GM23338 (cell line): ENCODE measurements at regions not wholly inside any gene's neighbourhood (a gene's known extent, or its start where the extent isn't known, plus 50 kb on each side); places are given as distances from the start of the nearest gene placed in this dataset.

Experiments
- EZH2 ChIP-seq: fragments of 200-600 bp; sonication (generic); IDR thresholded peaks from one replicate; pipeline ENCODE4 v1.8.0; 2017; ENCODE audit warnings: antibody characterized with exemption, mild to moderate bottlenecking, low read depth; ENCODE audit not compliant: unreplicated experiment
- EZH2phosphoT487 ChIP-seq: fragments of 200-600 bp; sonication (generic); IDR thresholded peaks from one replicate; pipeline ENCODE4 v1.8.1; 2018; ENCODE audit warnings: antibody characterized with exemption; ENCODE audit not compliant: unreplicated experiment
- JUNB ChIP-seq: IDR thresholded peaks from one replicate; pipeline ENCODE4 v1.6.1; 2016; ENCODE audit warnings: antibody characterized with exemption; ENCODE audit not compliant: unreplicated experiment
- TF ChIP-seq, protein P1 (sequence below), 2 experiments: fragments of 200-600 bp in 1 of 2; sonication (generic) in 1 of 2; conservative IDR thresholded peaks; 2 replicates each; pipeline versions ENCODE4 v1.5.1 to v1.6.1; 2016 to 2017; ENCODE audit warnings: antibody characterized with exemption in 2 of 2, low read depth in 2 of 2, mild to moderate bottlenecking in 2 of 2, moderate library complexity in 1 of 2
- TF ChIP-seq, protein P2 (sequence below): IDR thresholded peaks from one replicate; pipeline ENCODE4 v1.6.1; 2018; ENCODE audit warnings: antibody characterized with exemption; ENCODE audit not compliant: unreplicated experiment
- TF ChIP-seq, protein P3 (sequence below): IDR thresholded peaks from 2 replicates; pipeline ENCODE4 v1.6.1; 2016; ENCODE audit warnings: antibody characterized with exemption

DNA sequence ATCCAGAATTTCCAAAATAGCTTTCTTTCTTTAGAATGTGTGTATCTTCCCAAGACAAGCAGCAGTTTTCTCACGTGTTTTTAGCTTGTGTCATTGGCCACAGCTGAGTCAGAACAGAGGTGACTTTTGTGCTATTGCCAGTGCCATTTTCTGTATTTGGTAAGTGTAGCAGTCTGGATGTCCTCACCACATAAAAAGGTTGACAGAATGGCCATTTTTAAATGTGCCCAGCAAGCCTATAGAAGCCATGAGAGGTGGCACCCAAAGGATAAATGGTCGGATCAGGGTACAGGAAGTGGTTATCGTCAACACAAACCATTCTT lies 269.5 kb upstream of the HSF2 start:
- no peak for TF ChIP-seq JUNB
- TF ChIP-seq, protein P1, sequence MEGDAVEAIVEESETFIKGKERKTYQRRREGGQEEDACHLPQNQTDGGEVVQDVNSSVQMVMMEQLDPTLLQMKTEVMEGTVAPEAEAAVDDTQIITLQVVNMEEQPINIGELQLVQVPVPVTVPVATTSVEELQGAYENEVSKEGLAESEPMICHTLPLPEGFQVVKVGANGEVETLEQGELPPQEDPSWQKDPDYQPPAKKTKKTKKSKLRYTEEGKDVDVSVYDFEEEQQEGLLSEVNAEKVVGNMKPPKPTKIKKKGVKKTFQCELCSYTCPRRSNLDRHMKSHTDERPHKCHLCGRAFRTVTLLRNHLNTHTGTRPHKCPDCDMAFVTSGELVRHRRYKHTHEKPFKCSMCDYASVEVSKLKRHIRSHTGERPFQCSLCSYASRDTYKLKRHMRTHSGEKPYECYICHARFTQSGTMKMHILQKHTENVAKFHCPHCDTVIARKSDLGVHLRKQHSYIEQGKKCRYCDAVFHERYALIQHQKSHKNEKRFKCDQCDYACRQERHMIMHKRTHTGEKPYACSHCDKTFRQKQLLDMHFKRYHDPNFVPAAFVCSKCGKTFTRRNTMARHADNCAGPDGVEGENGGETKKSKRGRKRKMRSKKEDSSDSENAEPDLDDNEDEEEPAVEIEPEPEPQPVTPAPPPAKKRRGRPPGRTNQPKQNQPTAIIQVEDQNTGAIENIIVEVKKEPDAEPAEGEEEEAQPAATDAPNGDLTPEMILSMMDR (conservative IDR thresholded peaks at IDR 0.05; ENCODE audit: low read depth in 2 of 2), result no peak
- TF ChIP-seq, protein P2, sequence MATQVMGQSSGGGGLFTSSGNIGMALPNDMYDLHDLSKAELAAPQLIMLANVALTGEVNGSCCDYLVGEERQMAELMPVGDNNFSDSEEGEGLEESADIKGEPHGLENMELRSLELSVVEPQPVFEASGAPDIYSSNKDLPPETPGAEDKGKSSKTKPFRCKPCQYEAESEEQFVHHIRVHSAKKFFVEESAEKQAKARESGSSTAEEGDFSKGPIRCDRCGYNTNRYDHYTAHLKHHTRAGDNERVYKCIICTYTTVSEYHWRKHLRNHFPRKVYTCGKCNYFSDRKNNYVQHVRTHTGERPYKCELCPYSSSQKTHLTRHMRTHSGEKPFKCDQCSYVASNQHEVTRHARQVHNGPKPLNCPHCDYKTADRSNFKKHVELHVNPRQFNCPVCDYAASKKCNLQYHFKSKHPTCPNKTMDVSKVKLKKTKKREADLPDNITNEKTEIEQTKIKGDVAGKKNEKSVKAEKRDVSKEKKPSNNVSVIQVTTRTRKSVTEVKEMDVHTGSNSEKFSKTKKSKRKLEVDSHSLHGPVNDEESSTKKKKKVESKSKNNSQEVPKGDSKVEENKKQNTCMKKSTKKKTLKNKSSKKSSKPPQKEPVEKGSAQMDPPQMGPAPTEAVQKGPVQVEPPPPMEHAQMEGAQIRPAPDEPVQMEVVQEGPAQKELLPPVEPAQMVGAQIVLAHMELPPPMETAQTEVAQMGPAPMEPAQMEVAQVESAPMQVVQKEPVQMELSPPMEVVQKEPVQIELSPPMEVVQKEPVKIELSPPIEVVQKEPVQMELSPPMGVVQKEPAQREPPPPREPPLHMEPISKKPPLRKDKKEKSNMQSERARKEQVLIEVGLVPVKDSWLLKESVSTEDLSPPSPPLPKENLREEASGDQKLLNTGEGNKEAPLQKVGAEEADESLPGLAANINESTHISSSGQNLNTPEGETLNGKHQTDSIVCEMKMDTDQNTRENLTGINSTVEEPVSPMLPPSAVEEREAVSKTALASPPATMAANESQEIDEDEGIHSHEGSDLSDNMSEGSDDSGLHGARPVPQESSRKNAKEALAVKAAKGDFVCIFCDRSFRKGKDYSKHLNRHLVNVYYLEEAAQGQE, result no peak
- no peak for TF ChIP-seq EZH2phosphoT487
- TF ChIP-seq, protein P3, sequence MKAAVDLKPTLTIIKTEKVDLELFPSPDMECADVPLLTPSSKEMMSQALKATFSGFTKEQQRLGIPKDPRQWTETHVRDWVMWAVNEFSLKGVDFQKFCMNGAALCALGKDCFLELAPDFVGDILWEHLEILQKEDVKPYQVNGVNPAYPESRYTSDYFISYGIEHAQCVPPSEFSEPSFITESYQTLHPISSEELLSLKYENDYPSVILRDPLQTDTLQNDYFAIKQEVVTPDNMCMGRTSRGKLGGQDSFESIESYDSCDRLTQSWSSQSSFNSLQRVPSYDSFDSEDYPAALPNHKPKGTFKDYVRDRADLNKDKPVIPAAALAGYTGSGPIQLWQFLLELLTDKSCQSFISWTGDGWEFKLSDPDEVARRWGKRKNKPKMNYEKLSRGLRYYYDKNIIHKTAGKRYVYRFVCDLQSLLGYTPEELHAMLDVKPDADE, result no peak
- TF ChIP-seq EZH2, result no peak
